OCI-LY7 (cell line): ENCODE measurements at regions not wholly inside any gene's neighbourhood (a gene's known extent, or its start where the extent isn't known, plus 50 kb on each side); places are given as distances from the start of the nearest gene placed in this dataset.

Source experiments
- BruUV-seq: library from RNA; stranded (reverse); fragments of 400-500 nt; replicated peaks from 2 replicates; lab custom pipeline; 2021; lab: Mats Ljungman, UMichigan
- CTCF ChIA-PET: fragments of 300-600 bp; sonication (Branson Sonifier 250); formaldehyde crosslinking; loops from one replicate; lab custom pipeline; 2022; ENCODE audit warnings: antibody characterized with exemption; ENCODE audit not compliant: unreplicated experiment; lab: Charles Lee
- POLR2A ChIA-PET: fragments of 300-600 bp; sonication (Branson Sonifier 250); formaldehyde crosslinking; loops from one replicate; lab custom pipeline; 2022; ENCODE audit warnings: antibody characterized with exemption; lab: Charles Lee
- DNase-seq: peaks from one replicate; pipeline ENCODE4 v3.0.0-alpha.2; 2015; ENCODE audit warnings: low spot score
- H2AFZ ChIP-seq: fragments of 200-600 bp; sonication (generic), shearing (Covaris generic); 2 replicates; pipeline ENCODE4 v1.6.1; 2014; ENCODE audit warnings: mild to moderate bottlenecking, antibody characterized with exemption, low read length, moderate library complexity
- H3K27ac ChIP-seq: fragments of 200-600 bp; sonication (generic); 2 replicates; pipeline ENCODE4 v1.5.1; 2014; ENCODE audit warnings: mixed run types, low read depth, mild to moderate bottlenecking, moderate library complexity, low read length, inconsistent platforms; ENCODE audit not compliant: poor library complexity, severe bottlenecking
- H3K36me3 ChIP-seq: fragments of 200-600 bp; sonication (generic); 2 replicates; pipeline ENCODE4 v1.6.1; 2014; ENCODE audit warnings: mild to moderate bottlenecking, antibody characterized with exemption, low read length, moderate library complexity, mixed read lengths; ENCODE audit not compliant: insufficient read depth
- H3K4me1 ChIP-seq: fragments of 200-600 bp; sonication (generic); 2 replicates; pipeline ENCODE4 v1.5.1; 2014; ENCODE audit warnings: mild to moderate bottlenecking, low read length; ENCODE audit not compliant: insufficient read depth, poor library complexity, severe bottlenecking
- H3K4me2 ChIP-seq: fragments of 200-600 bp; sonication (generic); 2 replicates; pipeline ENCODE4 v1.6.1; 2014; ENCODE audit warnings: mild to moderate bottlenecking, low read length
- H3K4me3 ChIP-seq: fragments of 200-600 bp; sonication (generic); 2 replicates; pipeline ENCODE4 v1.5.1; 2014; ENCODE audit warnings: mild to moderate bottlenecking, low read depth, low read length; ENCODE audit not compliant: poor library complexity, severe bottlenecking
- H3K79me2 ChIP-seq: fragments of 200-600 bp; sonication (generic); 2 replicates; pipeline ENCODE4 v1.6.1; 2016; ENCODE audit warnings: low read depth, mild to moderate bottlenecking, low read length, moderate library complexity, mixed read lengths; ENCODE audit not compliant: insufficient read depth
- H3K9me2 ChIP-seq: fragments of 200-600 bp; sonication (generic); 2 replicates; pipeline ENCODE4 v1.6.1; 2016; ENCODE audit warnings: mild to moderate bottlenecking, low read length, mixed read lengths; ENCODE audit not compliant: insufficient read depth
- H3K9me3 ChIP-seq: fragments of 200-600 bp; sonication (generic); 2 replicates; pipeline ENCODE4 v1.6.1; 2014; ENCODE audit warnings: mild to moderate bottlenecking, mixed run types, low read length, mixed read lengths
- H4K20me1 ChIP-seq: fragments of 200-600 bp; sonication (generic); 2 replicates; pipeline ENCODE4 v1.6.1; 2014; ENCODE audit warnings: mild to moderate bottlenecking, antibody characterized with exemption, low read length, moderate library complexity, mixed read lengths; ENCODE audit not compliant: insufficient read depth
- CTCF ChIP-seq: fragments of 200-600 bp; sonication (generic); conservative IDR thresholded peaks from 2 replicates; pipeline ENCODE4 v1.5.1; 2014; ENCODE audit warnings: mild to moderate bottlenecking, antibody characterized with exemption, low read length, moderate library complexity, mixed read lengths
- EZH2phosphoT487 ChIP-seq: fragments of 200-600 bp; sonication (generic); IDR thresholded peaks from 2 replicates; pipeline ENCODE4 v1.6.1; 2018; ENCODE audit warnings: low read depth, borderline replicate concordance, mild to moderate bottlenecking, mixed run types, antibody characterized with exemption, low read length, moderate library complexity, mixed read lengths
- intact Hi-C: fragments of 100-400 bp; cut with micrococcal nuclease; formaldehyde crosslinking; loops from one replicate; pipeline ENCODE4 v1.10.0; 2022; ENCODE audit not compliant: unreplicated experiment

GRCh38 chr2:57111531-57111930 lies 927.7 kb downstream of the CCDC85A start:
- no TSS peak for BruUV-seq
- POLR2A ChIA-PET = no interaction called here
- H2AFZ ChIP-seq = no peak overlapping the region
- H3K4me3 ChIP-seq = no peak overlapping the region
- no peaks in the 10 kb centered on the region for H4K20me1 ChIP-seq
- intact Hi-C loops = no loop called here
- CTCF ChIA-PET = no interaction called here
- H3K4me1 ChIP-seq = no peaks in the 10 kb centered on the region
- no peak overlapping the region for H3K27ac ChIP-seq
- no peak for TF ChIP-seq EZH2phosphoT487
- no peak for TF ChIP-seq CTCF
- no peaks in the 10 kb centered on the region for H3K36me3 ChIP-seq
- H3K4me2 ChIP-seq = no peak overlapping the region
- no peaks in the 10 kb centered on the region for H3K9me3 ChIP-seq
- H3K9me2 ChIP-seq = no peaks in the 10 kb centered on the region
- H3K79me2 ChIP-seq = no peaks in the 10 kb centered on the region
- DNase-seq = no peak

DNA sequence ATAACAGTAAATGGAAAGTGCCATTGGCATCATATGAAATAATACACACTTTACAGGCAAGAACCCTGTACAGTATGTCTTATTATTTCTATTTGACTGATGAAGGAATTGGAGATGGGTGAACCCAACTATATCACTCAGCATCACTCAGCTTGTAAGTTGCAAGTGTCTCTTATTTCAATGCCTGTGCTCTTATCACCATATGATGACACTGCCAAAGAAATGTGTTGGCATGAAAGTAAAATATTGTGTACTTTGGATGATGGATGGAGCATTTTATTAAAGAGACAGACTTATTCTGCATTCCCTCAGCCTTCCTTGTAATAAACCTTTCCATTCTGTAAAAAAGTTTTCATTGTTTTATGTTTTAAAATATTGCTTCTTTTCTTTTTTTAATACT lies 927.5 kb upstream of the VRK2 start:
- Histone ChIP-seq H3K4me2 (no peak overlapping the region), H3K4me1 (no peaks in the 10 kb centered on the region), H3K9me2 (no peaks in the 10 kb centered on the region), H2AFZ (no peak overlapping the region), H3K27ac (no peak overlapping the region), H3K36me3 (no peaks in the 10 kb centered on the region), H4K20me1 (no peaks in the 10 kb centered on the region), H3K4me3 (no peak overlapping the region), H3K9me3 (no peaks in the 10 kb centered on the region), H3K79me2 (no peaks in the 10 kb centered on the region)
- intact Hi-C loops = no loop called here
- no TSS peak for BruUV-seq
- ChIA-PET POLR2A (no interaction called here), CTCF (no interaction called here)
- DNase-seq = no peak
- no peak for TF ChIP-seq EZH2phosphoT487
- TF ChIP-seq CTCF = no peak

DNA sequence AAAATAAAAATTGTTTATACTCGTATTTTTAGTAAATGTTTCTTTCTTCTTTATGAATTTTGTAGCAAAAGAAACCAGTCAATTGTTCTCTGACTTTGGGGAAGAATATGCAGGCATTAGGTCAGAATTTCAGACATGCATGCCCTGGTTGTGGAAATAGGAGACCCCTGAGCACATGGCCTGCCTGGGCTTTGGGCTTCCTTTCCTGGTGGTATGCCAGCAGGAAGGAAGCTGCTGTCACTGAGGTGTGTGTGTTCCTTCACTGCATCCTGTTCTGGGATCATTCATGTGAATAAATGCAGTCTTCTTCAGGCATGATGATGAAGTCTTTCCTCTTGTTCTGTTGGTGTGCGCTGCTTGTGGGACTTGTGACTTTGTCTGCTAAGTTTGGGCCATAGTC lies 920.2 kb upstream of the VRK2 start:
- TF ChIP-seq CTCF = no peak
- TF ChIP-seq EZH2phosphoT487 = no peak
- H4K20me1 ChIP-seq = no peaks in the 10 kb centered on the region
- POLR2A ChIA-PET = no interaction called here
- CTCF ChIA-PET = no interaction called here
- BruUV-seq = no TSS peak
- no peak overlapping the region for H3K4me3 ChIP-seq
- no peak overlapping the region for H3K4me2 ChIP-seq
- H3K27ac ChIP-seq = no peak overlapping the region
- no peaks in the 10 kb centered on the region for H3K9me3 ChIP-seq
- no peaks in the 10 kb centered on the region for H3K79me2 ChIP-seq
- no peaks in the 10 kb centered on the region for H3K36me3 ChIP-seq
- H3K4me1 ChIP-seq = no peaks in the 10 kb centered on the region
- H2AFZ ChIP-seq = no peak overlapping the region
- intact Hi-C loops = no loop called here
- DNase-seq = no peak
- no peaks in the 10 kb centered on the region for H3K9me2 ChIP-seq
